ENCODE measurements at regions not wholly inside any gene's neighbourhood (a gene's known extent, or its start where the extent isn't known, plus 50 kb on each side); places are given as distances from the start of the nearest gene placed in this dataset.
"Not testable (repeated sequence)": the region's sequence is repeated elsewhere in the genome, so short reads cannot be mapped to it uniquely, and the experiment has no call there.

DNA sequence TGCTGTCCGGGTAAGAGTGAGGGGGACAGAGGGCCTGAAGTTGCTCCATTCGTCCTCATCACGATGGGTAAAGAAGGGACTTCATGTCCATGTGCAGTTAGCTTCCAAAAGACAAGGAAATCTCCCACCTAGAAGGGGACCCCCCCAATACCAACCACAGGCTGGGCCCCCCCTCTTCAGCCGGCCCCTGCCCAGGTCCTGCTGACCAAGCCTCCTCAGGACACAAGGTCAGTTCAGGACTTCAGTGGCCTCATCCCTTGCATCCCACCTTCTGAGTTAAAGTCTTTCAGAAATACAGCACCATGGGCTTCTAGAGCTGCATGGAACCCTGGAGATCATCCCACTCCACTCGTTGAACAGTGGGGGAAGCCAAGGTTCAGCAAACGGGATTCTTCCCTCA, 115.4 kb upstream of the ERG start:
- no peak for DNase-seq (ENCODE audit: low read depth in 2 of 3, low spot score in 1 of 3)

DNA sequence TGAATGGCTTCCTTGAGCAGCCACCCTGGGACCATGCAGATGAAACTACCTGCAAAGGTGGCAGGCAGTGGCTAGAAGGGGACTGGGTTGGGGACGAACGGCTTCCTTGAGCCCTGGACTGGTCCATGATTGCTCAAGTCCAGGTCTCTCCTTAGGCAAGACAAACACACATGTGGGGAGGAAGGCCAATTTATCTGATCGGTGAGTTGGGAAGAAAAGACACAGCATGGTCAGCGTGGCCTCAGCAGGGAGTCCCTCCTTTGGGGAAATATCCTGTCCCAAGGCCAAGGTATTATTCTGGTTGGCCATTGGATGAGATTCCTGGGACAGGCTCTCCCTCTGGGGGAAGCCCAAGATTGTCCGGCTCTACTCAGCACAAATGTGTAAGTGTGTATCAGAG, 116.3 kb upstream of the ERG start:
- DNase-seq (ENCODE audit: low read depth in 2 of 3, low spot score in 1 of 3), result no peak

GRCh38 chr21:38619480-38619879, 121.2 kb upstream of the ERG start:
- no peak for DNase-seq (ENCODE audit: low read depth in 2 of 3, low spot score in 1 of 3)

- DNase-seq (ENCODE audit: low read depth in 2 of 3, low spot score in 1 of 3), result no peak
Measured at GRCh38 chr21:38619992-38620479, 121.8 kb upstream of the ERG start.

DNA sequence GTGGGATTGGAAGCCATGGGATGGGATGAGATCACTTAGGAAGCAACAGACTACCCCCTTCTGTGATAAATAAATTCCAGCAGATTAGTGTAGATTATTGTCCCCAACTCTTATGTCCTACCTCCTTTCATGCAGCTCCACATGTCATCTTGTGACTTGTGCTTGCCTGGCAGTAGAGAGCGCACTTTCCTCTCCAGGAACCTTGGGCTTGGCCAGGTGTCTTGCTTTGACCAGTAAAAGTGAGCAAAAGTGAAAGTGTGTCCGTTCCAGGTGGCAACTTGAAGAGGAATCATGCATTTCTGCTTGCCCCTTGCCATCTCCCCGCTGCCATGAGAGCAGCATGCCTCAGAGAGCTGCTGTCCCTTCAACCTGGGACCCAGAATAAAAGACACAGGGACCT, 122.9 kb upstream of the ERG start:
- DNase-seq (ENCODE audit: low read depth in 2 of 3, low spot score in 1 of 3), result no peak

GRCh38 chr21:38622081-38622826, 124.0 kb upstream of the ERG start:
- DNase-seq (ENCODE audit: low read depth in 2 of 3, low spot score in 1 of 3), result no peak

DNA sequence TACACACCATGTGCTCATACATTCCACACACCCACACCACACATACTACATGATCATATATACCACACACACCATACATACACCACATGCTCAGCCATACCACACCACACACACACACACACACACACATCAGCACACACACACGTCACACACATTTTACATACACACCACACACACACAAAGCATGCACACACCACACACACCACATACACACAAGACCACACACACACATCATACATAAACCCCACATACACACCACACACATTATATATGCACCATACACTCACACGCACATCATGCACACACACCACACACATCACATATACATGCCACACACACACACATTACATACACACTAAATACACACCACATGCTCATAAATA, 124.5 kb upstream of the ERG start:
- DNase-seq (ENCODE audit: low read depth in 2 of 3, low spot score in 1 of 3), result no peak

DNA sequence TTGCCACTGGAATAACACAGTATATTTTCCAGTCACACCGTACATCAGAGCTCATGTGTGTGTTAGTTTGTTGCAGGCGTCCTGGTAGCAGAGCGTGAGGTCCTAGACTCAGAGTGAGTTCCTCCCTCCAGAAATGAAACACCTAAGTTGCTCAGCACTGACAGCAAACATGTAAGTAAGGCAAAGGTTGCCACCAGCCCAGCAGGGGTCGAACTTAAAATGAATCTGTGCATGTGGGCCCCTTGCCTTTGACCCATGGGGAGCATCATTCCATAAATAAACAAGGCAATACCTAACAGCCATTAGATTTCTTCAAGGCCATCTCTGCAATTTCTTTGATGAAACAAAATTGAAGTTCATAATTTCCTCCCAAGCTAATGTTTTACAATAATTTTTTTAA, 125.3 kb upstream of the ERG start:
- no peak for DNase-seq (ENCODE audit: low read depth in 2 of 3, low spot score in 1 of 3)

DNA sequence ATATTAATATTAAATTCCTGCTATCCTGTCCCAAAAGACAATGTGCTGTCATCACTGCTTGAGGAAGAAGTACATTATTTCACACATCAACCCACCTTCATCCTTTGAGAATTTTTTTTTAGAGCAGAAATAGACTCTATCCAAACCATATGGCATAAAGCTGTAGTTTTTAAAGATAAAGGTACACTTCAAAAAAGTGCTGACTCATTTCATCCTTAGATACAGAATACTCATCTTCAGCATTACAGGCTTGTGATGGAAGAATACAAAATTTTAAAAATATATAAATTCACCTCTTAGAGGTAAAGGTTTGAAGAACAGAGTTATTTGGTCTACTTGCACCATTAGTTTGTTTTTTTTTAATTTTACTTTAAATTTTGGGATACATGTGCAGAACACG, 126.7 kb upstream of the ERG start:
- no peak for DNase-seq (ENCODE audit: low read depth in 2 of 3, low spot score in 1 of 3)

DNA sequence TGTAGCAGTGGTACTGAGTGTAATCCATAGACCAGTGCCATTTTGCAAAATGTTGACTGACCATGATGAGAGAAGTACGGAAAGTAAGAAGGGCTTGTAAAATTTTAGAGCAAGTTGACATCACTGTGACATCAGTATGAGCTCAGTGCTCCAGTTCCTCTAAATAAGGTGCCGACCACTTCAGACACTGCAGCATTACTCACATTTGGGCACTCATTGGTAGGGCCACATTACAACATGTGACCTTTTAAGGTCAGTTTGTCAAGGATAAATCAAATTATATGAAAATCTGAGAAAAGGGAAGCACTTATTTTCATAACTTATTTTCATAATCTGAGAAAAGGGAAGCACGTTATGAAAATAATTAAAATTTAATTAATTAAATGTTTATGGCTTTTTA, 128.0 kb upstream of the ERG start:
- DNase-seq (ENCODE audit: low read depth in 2 of 3, low spot score in 1 of 3), result no peak

DNA sequence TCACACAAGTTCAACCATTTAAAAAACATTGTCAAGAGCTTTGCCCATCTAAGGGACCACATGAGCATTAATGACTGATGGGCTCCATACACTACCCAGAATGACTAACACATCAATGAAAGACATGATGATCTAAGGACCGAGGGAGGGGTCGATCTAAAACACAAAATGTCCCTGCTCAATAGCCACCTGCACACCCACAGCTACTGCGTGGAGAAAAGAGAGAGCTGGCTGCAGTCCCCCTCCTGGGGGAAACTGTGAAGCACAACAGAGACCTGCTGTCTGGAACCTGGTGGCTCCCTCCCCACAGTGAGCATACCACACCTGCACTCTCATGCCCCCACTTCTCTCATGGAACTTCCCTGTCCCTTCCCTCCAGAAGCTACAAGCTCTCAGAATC, 130.1 kb upstream of the ERG start:
- no peak for DNase-seq (ENCODE audit: low read depth in 2 of 3, low spot score in 1 of 3)

DNA sequence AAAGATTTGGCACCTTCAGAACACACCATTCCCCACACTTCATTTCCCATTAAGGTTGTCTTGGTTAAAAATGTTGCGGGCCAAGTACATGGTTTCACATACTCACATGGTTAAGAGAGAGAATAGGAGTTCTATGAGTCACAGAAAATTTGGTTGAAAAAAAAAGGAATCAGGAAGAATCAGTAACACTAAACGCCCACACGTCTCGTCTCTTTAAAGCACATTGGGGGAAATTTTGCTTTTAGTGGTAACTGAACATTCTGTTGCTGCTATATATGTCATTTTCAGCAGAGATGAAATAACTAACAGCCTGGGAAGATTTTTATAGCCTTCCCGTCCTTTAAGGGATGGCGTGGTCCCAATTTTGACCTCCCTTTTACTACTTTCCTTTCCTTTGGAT, 132.9 kb upstream of the ERG start:
- DNase-seq (ENCODE audit: low read depth in 2 of 3, low spot score in 1 of 3), result no peak

DNA sequence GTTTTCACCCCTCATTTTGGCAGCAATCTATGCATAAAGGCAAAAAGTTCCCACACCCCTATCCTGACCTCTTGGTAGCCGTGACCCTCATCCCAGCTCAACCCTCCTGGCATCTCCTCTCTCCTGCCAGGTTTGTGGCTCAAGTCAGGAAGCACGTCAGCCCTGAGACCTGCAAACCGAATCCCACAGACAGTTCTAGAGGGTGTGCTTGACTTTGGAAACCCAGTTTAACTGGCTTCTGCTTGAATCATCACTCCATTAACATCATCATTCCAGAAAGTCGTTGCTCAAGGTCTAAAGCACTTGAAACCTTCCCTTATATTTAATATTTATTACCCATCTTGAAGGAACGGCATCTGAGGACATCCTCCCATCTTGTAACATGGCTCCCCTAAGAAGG, 133.4 kb upstream of the ERG start:
- DNase-seq (ENCODE audit: low read depth in 2 of 3, low spot score in 1 of 3), result no peak

DNA sequence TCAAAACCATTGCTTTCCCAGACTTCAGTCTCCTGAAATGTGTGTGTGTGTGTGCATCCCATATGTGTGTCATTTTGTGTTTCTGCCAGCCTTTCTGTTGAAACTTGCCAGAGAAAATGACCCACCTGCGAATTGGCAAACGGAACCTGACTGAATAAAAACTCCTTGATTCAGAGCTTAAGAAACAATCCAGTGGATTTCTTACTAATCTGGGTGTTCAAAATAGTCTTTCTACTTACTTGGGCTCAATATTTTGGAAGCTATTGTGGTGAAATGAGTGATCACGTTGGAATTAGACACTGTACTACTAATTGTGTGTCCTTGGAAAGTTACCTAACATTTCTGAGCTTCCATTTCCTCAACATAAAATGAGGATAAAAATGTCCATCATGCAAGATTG, 138.9 kb upstream of the ERG start:
- no peak for DNase-seq (ENCODE audit: low read depth in 2 of 3, low spot score in 1 of 3)

DNA sequence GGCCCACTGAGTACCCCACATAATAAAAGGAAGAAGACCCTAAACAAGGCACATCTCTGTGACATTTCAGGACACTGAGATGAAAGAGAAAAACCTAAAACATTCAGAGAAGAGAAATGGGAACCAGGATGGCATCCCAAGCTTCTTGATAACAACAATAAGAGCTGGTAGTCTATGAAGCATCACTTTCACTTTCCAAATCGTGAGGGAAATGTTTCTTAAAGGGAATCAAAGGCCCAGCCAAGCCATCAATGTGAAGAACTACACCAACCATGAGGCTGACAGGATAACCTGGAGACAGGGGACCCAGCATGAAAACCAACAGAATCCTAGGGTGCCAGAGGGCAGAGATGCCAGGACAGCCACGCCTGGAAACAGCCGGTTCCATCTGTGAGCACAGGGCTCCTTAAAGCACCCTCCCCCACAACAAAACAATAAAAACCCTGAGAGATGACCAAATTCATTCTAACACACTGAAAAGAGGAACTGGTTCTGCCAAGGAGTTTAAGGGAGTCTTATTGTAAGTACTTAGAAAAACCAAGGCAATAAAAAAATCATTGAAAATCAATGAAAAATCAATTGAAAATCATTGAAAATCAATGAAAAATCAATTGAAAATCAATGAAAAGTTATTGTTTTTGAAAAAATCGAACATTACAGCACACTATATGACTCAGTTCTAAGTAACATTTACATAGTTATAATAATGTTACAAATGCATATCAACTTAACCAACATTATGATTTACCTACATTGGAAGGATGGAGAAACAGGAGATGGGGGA, 141.5 kb upstream of the ERG start:
- DNase-seq (ENCODE audit: low read depth in 2 of 3, low spot score in 1 of 3), result no peak

GRCh38 chr21:38640355-38640742, 142.1 kb upstream of the ERG start:
- DNase-seq (ENCODE audit: low read depth in 2 of 3, low spot score in 1 of 3), result not testable (repeated sequence)

GRCh38 chr21:38643404-38644023, 145.2 kb upstream of the ERG start:
- no peak for DNase-seq (ENCODE audit: low read depth in 2 of 3, low spot score in 1 of 3)

- no peak for DNase-seq (ENCODE audit: low read depth in 2 of 3, low spot score in 1 of 3)
Measured at GRCh38 chr21:38645282-38645681, 147.0 kb upstream of the ERG start.

GRCh38 chr21:38646213-38646837, 148.0 kb upstream of the ERG start:
- peak in 2 of 3 donors; percentile 20 to 39 for DNase-seq (ENCODE audit: low read depth in 2 of 3, low spot score in 1 of 3)

DNA sequence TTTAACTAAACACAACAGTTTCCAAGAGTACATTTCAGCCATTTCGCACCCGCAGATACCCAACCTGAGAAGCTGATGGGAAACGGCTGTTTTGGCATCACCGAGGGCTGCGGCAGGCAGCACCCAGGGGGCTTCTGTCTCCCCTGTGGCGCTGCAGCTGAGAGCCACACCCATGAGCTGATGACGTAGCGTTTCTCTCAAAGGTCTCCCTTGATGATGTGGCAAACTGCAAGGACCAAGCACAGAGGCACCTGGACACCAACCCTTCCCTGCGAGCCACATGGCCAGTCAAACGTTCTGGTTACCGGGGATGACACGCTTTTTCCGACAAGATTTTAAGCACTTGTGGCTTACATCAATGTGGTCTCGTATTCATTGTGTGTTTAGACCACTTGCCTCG, 150.8 kb upstream of the ERG start:
- no peak for DNase-seq (ENCODE audit: low read depth in 2 of 3, low spot score in 1 of 3)

DNA sequence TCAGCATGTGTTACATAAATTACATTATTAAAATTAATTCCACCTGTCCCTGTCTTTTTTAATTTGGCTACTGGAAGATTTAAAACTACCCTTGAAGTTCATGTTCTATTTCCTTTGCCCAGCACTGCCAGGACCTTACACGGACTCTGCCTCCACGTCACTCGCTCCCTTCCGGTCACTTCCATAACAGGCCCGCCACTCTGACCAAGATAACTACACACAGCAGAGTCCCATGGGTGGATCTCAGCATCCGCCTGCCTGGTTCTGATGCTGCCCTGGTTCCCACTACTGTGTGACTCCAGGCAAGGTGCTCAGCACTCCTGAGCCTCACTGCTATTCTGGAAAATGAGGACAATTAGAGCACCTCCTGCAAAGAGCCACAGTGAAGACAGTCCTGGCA, 153.3 kb upstream of the ERG start:
- DNase-seq (ENCODE audit: low read depth in 2 of 3, low spot score in 1 of 3), result no peak

GRCh38 chr21:38652396-38652795, 153.3 kb upstream of the ETS2 start:
- no peak for DNase-seq (ENCODE audit: low read depth in 2 of 3, low spot score in 1 of 3)

Data from stimulated activated CD4-positive, alpha-beta T cell treated with anti-CD3 and anti-CD28 coated beads, Interleukin-12 subunit alpha, Interleukin-12 subunit beta, amount 100 ng/mL, for 48 hours (primary cell).